ENCODE measurements at regions not wholly inside any gene's neighbourhood (a gene's known extent, or its start where the extent isn't known, plus 50 kb on each side); places are given as distances from the start of the nearest gene placed in this dataset.
"Not testable (repeated sequence)": the region's sequence is repeated elsewhere in the genome, so short reads cannot be mapped to it uniquely, and the experiment has no call there.

DNA sequence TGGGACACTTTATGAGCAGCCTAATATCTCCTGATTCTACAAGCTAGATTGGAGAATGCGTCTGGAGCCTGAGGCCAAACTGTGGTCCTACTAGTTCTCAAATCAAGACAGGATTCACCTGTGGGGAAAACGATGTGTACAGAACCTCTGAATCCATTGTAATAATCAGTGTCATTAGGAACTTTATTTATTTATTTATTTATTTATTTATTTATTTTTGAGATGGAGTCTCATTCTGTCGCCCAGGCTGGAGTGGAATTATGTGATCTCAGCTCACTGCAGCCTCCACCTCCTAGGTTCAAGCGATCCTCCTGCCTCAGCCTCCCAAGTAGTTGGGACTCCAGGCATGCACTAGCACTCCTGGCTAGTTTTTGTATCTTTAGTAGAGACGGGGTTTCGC lies 52.6 kb upstream of the KIF26B start:
- not testable (repeated sequence) for H3K9me3 ChIP-seq; H3K36me3 ChIP-seq; DNase-seq (ENCODE audit: low spot score); H3K27me3 ChIP-seq (replicated peaks; ENCODE audit: insufficient read depth); H3K4me3 ChIP-seq; H3K27ac ChIP-seq; ATAC-seq (ENCODE audit: insufficient number of reproducible peaks, low FRiP score, low read depth); H3K4me1 ChIP-seq (ENCODE audit: control insufficient read depth in 1 of 2, low read depth in 2 of 2)

DNA sequence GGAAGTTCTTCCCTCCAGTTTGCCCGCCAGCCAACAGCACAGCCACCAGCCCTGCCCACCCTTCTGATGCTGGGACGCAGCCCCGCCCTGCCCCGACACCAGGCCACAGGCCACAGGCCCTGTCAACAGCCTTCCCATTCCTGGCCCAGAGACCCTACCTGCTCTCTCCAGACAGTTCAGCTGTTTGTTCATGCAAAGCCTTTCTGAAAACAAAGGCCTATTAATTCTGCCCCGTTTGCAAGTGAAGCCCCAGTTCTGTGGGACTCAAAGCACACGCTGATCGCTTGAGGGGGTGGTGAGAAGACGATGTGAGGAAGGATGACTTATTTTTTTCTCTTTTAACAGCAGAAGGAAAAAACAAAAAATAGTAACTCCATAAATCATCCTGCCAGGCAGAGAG lies 55.4 kb upstream of the KIF26B start:
- ATAC-seq (ENCODE audit: insufficient number of reproducible peaks, low FRiP score, low read depth): no peak

GRCh38 chr1:245098924-245099323 lies 55.9 kb upstream of the KIF26B start:
- Histone ChIP-seq H3K9me3 (no peaks in the 10 kb centered on the region), H3K4me3 (no peak overlapping the region), H3K27me3 (replicated peaks; ENCODE audit: insufficient read depth) (no peaks in the 10 kb centered on the region), H3K27ac (no peak overlapping the region), H3K36me3 (no peaks in the 10 kb centered on the region), H3K4me1 (ENCODE audit: control insufficient read depth in 1 of 2, low read depth in 2 of 2) (no peaks in the 10 kb centered on the region)
- ATAC-seq (ENCODE audit: insufficient number of reproducible peaks, low FRiP score, low read depth) (no peak), DNase-seq (ENCODE audit: low spot score) (no peak)
- no peak for TF ChIP-seq CTCF (IDR thresholded peaks at IDR 0.05)

More for the DNA sequence above, 55.4 kb upstream of the KIF26B start:
- no peaks in the 10 kb centered on the region for H3K9me3 ChIP-seq
- TF ChIP-seq CTCF (IDR thresholded peaks at IDR 0.05): no peak
- H3K36me3 ChIP-seq: no peaks in the 10 kb centered on the region
- DNase-seq (ENCODE audit: low spot score): no peak
- no peak overlapping the region for H3K27ac ChIP-seq
- no peaks in the 10 kb centered on the region for H3K4me1 ChIP-seq (ENCODE audit: control insufficient read depth in 1 of 2, low read depth in 2 of 2)
- no peaks in the 10 kb centered on the region for H3K27me3 ChIP-seq (replicated peaks; ENCODE audit: insufficient read depth)
- no peak overlapping the region for H3K4me3 ChIP-seq

DNA sequence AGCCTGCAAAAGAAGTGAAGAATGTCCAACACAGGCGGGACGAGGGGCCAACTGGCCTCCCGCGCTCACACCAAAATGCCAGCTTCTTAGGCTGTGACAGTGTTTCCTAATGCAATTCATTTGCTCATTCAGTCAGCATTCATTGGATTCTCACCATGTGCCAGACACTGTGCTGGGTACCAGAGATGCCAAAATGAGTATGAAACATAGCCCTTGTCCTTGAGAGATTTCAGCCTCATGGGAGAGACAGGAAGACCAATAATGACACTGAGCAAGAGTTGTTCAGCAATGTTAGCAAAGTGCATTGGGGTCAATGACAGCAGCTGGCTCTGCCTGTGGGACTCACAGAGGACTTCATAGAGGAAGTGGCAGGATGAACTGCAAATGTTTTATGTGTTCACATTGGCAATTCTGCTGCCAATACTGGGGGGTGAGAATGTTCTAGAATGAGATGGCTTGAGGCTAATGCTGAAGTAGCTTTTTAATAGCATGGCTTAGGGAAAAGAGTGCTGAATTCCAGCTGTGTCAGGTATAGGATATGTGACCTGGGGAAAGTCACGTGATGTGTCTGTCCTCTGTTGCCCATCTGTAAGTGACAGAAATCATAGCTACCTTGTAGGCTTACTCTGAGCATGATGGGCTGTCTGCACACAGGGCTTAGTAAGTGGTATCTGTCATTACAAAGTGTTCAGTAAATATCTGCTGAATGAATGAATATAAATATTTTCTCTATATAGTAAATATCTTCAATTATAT lies 58.3 kb upstream of the KIF26B start:
- no peak overlapping the region for H3K27ac ChIP-seq
- no peak overlapping the region for H3K4me3 ChIP-seq
- DNase-seq (ENCODE audit: low spot score) (no peak), ATAC-seq (ENCODE audit: insufficient number of reproducible peaks, low FRiP score, low read depth) (no peak)
- H3K36me3 ChIP-seq: no peaks in the 10 kb centered on the region
- no peaks in the 10 kb centered on the region for H3K9me3 ChIP-seq
- no peaks in the 10 kb centered on the region for H3K4me1 ChIP-seq (ENCODE audit: control insufficient read depth in 1 of 2, low read depth in 2 of 2)
- no peaks in the 10 kb centered on the region for H3K27me3 ChIP-seq (replicated peaks; ENCODE audit: insufficient read depth)
- TF ChIP-seq CTCF (IDR thresholded peaks at IDR 0.05): no peak

DNA sequence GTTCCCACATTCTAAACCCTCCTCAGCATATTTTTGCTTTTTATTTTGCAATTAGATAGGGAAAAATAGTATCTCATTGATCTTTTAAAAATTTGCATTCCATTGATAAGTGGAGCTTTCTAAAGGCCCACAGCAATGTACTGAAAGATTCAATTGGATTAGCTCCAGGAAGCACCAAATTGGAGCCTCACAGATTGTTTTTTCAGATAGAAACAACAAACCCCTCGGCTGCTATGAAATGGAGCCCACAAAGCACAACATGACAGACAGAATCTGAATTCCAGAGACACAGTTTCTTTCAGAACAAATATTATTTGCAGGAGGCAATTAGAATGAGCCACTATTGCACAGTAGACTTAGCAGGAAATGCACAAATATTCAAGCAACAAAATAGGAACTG lies 58.9 kb upstream of the KIF26B start:
- DNase-seq (ENCODE audit: low spot score): no peak
- no peaks in the 10 kb centered on the region for H3K36me3 ChIP-seq
- no peaks in the 10 kb centered on the region for H3K4me1 ChIP-seq (ENCODE audit: control insufficient read depth in 1 of 2, low read depth in 2 of 2)
- ATAC-seq (ENCODE audit: insufficient number of reproducible peaks, low FRiP score, low read depth): no peak
- no peak for TF ChIP-seq CTCF (IDR thresholded peaks at IDR 0.05)
- H3K27me3 ChIP-seq (replicated peaks; ENCODE audit: insufficient read depth): no peaks in the 10 kb centered on the region
- H3K27ac ChIP-seq: no peak overlapping the region
- H3K4me3 ChIP-seq: no peak overlapping the region
- no peaks in the 10 kb centered on the region for H3K9me3 ChIP-seq

DNA sequence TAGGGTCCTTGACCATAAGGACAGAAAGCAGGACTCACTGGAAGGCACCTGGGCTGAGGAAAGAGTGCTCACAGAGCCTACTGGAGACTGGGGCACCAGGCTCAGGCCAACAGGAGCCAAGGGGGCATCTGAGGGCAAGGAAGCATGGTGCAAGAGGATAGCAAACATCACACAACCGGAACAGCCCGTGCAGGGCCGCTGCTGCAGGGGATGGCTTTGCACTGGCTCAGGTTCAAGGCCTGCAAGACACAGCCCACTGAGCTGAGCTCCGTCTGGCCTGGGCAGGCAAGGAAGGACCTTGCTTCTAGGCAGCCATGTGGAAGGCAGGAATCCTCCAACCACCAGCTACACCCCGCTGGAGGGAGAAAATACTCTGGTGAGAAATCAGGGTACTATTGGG lies 59.8 kb upstream of the KIF26B start:
- DNase-seq (ENCODE audit: low spot score) (no peak), ATAC-seq (ENCODE audit: insufficient number of reproducible peaks, low FRiP score, low read depth) (no peak)
- no peaks in the 10 kb centered on the region for H3K9me3 ChIP-seq
- no peak overlapping the region for H3K27ac ChIP-seq
- TF ChIP-seq CTCF (IDR thresholded peaks at IDR 0.05): no peak
- no peaks in the 10 kb centered on the region for H3K36me3 ChIP-seq
- no peak overlapping the region for H3K4me3 ChIP-seq
- H3K27me3 ChIP-seq (replicated peaks; ENCODE audit: insufficient read depth): no peaks in the 10 kb centered on the region
- H3K4me1 ChIP-seq (ENCODE audit: control insufficient read depth in 1 of 2, low read depth in 2 of 2): no peaks in the 10 kb centered on the region

All from thoracic aorta (tissue), 2 donors.